ENCODE measurements at regions not wholly inside any gene's neighbourhood (a gene's known extent, or its start where the extent isn't known, plus 50 kb on each side); places are given as distances from the start of the nearest gene placed in this dataset.
"Not testable (repeated sequence)": the region's sequence is repeated elsewhere in the genome, so short reads cannot be mapped to it uniquely, and the experiment has no call there.

GRCh38 chr17:22044706-22045246 is 352.5 kb downstream of the KCNJ18 start:
- not testable (repeated sequence) for DNase-seq

GRCh38 chr17:22047521-22047920 is 355.2 kb downstream of the KCNJ18 start:
- DNase-seq, result not testable (repeated sequence)

- not testable (repeated sequence) for DNase-seq
Observed at GRCh38 chr17:22048226-22048625, 355.9 kb downstream of the KCNJ18 start.

GRCh38 chr17:22050766-22051165 is 358.4 kb downstream of the KCNJ18 start:
- DNase-seq, result not testable (repeated sequence)

- not testable (repeated sequence) for DNase-seq
Observed at GRCh38 chr17:22052715-22053114, 360.4 kb downstream of the KCNJ18 start.

GRCh38 chr17:22056566-22056965 is 364.2 kb downstream of the KCNJ18 start:
- not testable (repeated sequence) for DNase-seq

GRCh38 chr17:22075918-22076317 is 383.6 kb downstream of the KCNJ18 start:
- DNase-seq, result not testable (repeated sequence)

- DNase-seq, result not testable (repeated sequence)
Observed at GRCh38 chr17:22088589-22088988, 396.3 kb downstream of the KCNJ18 start.

- DNase-seq, result no peak
Observed at GRCh38 chr17:22090263-22090935, 398.1 kb downstream of the KCNJ18 start.

- DNase-seq, result not testable (repeated sequence)
Observed at GRCh38 chr17:22091041-22091679, 398.8 kb downstream of the KCNJ18 start.

GRCh38 chr17:22091840-22092239 is 399.5 kb downstream of the KCNJ18 start:
- DNase-seq, result not testable (repeated sequence)

GRCh38 chr17:22095414-22095813 is 403.1 kb downstream of the KCNJ18 start:
- DNase-seq, result not testable (repeated sequence)

GRCh38 chr17:22099633-22100032 is 407.3 kb downstream of the KCNJ18 start:
- DNase-seq, result not testable (repeated sequence)

- DNase-seq, result no peak
Observed at GRCh38 chr17:22102177-22102576, 409.9 kb downstream of the KCNJ18 start.

GRCh38 chr17:22116720-22117119 is 424.4 kb downstream of the KCNJ18 start:
- DNase-seq, result not testable (repeated sequence)

- not testable (repeated sequence) for DNase-seq
Observed at GRCh38 chr17:22117401-22117800, 425.1 kb downstream of the KCNJ18 start.

GRCh38 chr17:22119016-22119415 is 426.7 kb downstream of the KCNJ18 start:
- DNase-seq, result not testable (repeated sequence)

- not testable (repeated sequence) for DNase-seq
Observed at GRCh38 chr17:22119751-22120150, 427.4 kb downstream of the KCNJ18 start.

GRCh38 chr17:22123536-22124281 is 431.4 kb downstream of the KCNJ18 start:
- no peak for DNase-seq

GRCh38 chr17:22128171-22128570 is 435.8 kb downstream of the KCNJ18 start:
- no peak for DNase-seq

- DNase-seq, result no peak
Observed at GRCh38 chr17:22128723-22129122, 436.4 kb downstream of the KCNJ18 start.

- not testable (repeated sequence) for DNase-seq
Observed at GRCh38 chr17:22129920-22130319, 437.6 kb downstream of the KCNJ18 start.

GRCh38 chr17:22131740-22132139 is 439.4 kb downstream of the KCNJ18 start:
- no peak for DNase-seq

Measured in NCI-H2171 treated with DMSO at 0.1 percent for 48 hours (cell line).